HG03521 (cell line): ENCODE measurements at regions not wholly inside any gene's neighbourhood (a gene's known extent, or its start where the extent isn't known, plus 50 kb on each side); places are given as distances from the start of the nearest gene placed in this dataset.

ENCODE experiments used
- ATAC-seq: cut with Tn5 transposase; IDR thresholded peaks from one replicate; pipeline ENCODE4 v1.9.1; 2021; ENCODE audit warnings: mild to moderate bottlenecking, moderate library complexity; ENCODE audit not compliant: unreplicated experiment

DNA sequence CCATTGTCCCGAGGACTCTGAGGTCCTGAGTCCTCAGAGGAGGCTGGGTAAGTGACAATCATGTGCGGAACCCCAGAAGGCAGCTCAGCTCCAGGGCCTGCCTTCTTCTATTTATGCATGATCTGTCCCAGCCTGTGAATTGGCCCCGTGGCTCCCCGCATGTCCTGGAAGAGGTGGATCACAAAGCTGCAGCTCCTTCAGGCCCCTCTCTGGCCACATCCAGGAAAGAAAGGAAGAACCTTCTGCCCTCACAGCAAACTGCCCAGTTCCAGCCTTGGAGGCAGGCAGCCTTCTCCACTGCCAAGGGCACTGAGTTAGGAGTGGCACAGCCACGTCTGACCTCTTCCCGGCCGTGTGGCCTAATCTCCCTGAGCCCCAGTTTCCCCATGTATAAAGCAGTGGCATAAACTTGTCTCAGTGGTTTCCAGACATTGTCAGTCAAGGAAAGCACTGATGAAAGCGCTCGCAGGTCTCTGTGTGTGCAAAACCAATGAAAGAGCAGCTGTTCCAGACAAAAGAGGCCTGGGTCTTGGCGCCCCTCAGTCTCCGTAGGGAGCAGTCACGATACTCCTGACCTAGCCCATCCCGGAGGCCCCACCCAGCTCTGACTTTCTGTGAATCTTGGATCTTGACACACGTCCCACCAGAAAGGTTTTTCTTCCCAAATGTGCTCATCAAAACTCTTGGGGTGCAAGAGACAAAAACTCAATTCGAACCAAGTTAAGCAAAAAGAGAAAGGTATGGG is 497.3 kb downstream of the SHQ1 start:
- no peak for ATAC-seq

DNA sequence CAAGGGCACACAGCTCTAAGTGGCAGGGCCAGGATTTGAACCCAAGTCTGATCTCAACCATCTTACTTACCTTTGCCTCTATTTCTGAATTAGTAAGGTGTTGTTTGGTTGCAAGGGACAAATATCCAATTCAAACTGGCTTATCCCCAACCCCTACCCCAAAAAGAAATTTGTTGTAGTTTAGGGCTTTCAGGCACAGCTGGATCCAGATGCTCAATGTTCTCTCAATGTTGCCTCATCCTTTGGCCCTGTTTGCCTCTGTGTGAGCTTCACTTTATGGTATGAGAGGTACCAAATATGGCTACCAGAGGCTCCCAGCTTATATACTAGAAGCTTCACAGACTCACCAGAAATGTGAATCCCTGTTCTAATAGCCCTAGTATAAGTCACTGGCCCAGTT is 499.9 kb downstream of the SHQ1 start:
- no peak for ATAC-seq

DNA sequence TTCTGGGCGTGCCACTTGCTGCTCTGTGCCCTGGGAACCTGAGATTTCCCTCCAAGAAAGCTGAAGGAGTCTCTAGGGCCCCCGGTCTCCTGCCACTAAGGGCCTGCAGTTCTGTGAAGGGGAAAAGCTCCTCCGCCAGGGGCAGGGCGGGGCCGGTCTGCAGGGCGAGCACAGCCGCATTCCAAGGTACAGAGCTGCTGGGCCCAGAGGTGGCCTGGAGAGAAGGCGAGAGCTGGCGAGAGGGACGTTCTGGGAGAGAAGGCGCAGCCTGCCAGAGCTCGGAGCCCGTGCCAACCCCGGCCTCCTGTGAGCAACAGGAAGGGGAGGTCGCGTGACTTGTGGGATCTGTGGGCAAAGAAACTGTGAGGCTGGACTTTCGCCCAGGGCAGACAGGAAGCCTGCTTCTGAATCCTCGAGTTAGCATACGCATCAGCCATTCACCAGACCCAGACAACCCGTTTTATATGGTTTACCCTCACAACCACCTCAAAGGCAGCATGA is 500.4 kb downstream of the SHQ1 start:
- ATAC-seq = no peak

DNA sequence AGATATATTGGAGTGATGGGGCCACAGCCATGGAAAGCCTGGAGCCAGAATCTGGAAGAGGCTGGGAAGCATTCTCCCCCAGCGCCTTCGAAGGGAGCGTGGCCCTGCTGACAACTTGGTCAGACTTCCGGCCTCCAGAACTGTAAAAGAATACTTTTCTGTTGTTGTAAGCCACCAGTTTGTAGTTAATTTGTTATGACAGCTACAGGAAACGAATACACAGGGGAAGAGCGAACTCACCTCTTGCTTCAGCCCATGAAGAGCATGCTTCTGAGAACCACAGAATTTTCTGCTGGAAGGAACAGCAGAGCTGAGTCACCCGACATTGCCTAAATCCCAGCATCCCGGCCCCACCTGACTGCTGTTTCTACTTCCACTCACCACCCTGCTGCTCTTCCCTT is 501.7 kb downstream of the SHQ1 start:
- no peak for ATAC-seq

DNA sequence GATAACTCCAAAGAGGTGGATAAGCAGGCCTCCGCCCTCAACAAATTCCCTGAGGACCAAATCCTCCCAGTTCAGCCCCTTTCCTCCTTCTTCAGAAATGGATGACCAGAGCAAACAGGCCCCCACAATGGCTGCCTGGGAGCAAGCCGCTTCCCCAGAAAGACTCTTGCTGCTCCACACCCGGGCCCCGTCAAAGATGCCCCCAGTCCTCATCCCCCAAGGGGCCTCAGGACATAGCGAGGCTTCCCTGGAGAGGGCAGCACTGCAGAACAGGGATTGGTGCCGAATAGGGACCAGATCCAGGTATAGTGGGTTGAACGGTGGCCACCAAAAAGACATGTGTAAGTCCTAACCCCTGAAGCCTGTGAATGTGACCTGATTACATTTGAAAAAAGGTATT is 502.3 kb downstream of the SHQ1 start:
- ATAC-seq = no peak

DNA sequence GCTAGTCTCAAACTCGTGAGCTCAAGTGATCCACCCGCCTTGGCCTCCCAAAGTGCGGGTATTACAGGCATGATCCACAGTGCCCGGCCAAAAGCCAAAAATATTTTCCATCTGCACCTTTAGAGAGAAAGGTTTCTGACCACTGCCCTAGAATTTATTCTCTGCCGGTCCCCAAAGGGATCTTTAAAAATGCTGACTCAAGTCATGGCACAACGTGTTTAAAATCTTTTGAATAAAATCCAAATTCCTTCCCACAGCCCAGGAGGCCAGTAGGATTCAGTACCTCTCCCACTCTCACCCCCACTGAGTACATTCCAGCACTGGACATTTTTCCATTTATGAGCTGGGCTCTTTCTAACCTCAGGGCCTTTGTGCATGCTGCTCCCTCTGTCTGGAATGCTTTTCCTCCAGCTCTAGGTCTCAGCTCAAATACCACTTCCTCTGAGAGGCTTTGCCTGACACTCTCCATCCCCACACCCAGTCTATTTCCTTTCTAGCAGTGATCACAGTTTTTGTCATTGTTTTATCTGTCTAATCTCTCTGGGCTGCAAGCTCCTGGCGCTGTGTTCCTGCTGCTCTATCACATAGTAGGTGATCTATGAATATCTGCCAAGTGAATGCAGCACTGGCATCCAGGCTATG is 502.9 kb downstream of the SHQ1 start:
- ATAC-seq = no peak

DNA sequence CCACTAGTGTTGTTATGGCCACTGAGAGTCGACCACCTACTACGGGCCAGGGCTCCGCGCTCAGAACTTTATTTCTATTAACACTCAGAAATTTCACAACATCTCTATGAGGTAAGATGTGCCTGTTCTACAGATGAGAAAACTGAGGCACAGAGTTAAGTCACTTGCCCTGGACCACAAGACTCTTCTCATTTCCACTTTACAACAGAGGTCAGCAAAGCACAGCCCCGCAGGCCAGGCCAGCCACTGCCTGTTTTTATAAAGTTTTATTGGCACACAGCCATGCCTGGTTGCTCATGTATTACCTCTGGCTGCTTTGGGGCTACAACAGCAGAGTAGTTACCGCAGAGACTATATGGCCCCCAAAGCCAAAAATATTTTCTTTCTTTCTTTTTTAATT is 503.6 kb downstream of the SHQ1 start:
- ATAC-seq = no peak

DNA sequence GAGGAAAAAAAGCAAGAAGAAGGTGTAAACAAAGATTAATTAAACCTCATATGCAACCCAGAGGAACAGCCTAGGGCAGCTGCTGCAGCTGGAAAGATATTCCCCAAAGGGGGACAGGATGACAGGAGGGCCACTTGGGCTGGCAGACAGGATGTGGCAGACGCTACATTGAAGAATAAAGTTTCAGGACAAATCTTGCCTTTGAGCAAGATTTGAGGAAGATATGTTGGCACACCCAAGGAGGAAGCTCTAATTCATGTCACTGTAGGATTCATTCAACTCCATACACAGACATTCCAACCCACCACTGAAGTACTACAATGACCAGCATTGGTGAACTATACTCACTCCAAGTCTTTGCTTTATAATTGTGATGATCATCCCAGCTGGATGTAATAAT is 504.0 kb downstream of the SHQ1 start:
- no peak for ATAC-seq

DNA sequence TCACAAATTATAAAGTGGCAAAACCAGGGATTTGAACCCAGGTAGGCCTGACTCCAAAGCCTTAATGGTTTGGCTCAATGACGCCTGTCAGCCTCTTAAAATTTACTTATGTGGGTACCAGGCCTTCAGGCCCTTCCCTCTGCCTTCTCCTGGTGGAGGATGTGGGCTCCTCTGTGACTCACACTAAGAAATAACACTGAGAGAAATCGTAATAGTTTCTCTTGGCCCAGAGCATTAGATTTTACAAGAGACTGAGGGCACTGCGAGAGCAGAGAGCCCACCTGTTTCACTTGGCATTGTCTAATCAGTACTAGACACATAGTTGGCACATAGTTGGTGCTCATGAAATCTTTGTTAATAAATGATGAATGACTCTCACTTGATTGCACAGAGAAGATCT is 505.2 kb downstream of the SHQ1 start:
- no peak for ATAC-seq

DNA sequence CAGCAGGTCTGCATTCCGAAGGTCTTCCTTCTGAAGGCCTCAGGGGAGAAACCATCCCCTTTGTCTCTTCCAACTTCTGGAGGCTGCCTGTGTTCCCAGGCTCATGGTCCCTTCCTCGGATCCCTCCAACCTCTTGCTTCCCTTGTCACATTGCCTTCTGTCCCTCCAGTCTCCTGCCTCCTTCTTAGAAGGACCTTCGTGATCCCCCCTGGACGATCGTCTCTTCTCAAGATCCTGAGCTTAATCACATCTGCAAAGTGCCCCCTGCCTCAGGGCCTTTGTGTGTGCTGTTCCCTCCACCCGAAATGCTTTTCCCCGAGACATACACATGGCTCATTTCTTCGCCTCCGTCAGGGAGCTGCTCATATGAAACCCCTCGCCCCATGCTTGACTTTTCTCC is 505.8 kb downstream of the SHQ1 start:
- no peak for ATAC-seq

DNA sequence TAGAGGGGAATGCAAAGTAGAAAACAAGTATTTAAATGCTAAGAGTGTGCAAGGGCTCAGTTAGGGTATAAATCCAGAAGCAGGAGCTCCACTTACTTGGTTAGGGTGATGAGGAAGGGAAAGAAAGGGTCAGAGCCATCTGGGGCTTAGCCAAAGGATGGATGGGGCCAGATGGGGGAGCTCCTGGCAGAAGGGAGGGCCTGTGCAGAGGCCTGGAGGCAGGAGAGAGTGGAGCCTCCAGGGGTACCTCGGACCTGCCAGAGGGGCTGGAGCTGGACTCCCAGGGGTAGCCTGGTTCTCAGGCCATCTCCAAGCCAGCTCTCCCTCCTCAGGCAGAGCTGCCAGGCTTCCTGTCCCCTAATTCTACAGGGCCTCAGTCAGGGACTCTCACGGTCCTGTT is 506.3 kb downstream of the SHQ1 start:
- no peak for ATAC-seq

DNA sequence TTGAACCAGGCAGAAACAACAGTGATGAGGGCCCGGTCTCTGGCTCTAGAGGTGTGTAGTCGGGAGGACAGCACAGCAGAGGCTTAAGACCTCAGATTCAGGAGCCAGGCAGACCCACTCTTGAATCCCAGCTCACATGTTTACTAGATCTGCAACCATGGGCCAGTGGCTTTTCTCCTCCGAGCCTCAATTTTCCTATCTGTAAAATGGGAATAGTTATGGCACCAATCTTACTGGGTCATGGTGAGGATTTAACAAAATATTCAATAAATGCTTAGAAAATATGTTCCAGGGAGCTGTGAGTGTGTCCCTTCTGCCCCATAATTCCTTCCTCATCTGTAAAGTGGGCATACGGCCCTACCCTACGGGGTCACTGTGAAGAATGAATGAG is 506.9 kb downstream of the SHQ1 start:
- no peak for ATAC-seq

DNA sequence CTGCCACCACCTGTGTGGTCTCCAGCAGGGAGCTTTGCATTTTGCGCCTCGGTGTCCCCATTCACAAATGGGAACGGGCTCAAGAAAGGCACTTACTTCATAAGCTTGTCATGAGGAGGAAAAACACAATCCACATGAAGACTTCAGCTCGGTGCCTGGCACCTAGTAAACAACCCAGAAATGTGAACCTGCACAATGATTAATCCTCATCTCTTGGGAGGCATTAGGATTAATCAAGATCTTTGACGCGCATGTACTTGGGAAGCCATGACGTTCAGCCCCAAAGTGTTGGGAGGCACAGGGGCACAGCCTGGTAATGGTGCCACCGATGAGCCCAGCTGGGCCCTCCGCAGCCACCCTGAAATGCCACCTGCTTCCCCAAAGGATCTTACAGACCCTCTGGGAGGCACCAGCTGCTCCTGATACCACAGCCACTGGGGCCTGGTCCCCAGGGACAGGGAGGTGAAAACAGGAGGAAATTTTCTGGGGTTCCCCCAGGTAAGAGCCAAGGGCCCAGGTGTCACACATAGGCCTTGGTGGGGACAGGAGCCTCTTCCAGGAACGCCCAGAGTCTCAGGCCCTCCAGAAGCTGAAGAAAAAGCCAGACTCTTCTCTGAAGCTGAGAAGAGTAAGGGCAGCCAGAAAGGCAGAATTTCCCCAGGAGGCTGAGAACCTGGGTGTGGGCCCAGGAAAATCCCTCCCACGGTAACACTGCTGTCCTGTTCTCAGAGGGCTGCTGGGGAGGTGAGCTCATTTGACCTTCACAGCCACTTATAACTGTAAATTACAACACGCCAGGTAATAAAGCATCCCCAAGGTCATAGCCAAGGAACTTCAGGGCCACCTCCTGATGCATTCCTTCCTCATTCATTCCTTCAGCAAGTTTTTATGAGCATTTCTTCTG is 507.5 kb downstream of the SHQ1 start:
- no peak for ATAC-seq

DNA sequence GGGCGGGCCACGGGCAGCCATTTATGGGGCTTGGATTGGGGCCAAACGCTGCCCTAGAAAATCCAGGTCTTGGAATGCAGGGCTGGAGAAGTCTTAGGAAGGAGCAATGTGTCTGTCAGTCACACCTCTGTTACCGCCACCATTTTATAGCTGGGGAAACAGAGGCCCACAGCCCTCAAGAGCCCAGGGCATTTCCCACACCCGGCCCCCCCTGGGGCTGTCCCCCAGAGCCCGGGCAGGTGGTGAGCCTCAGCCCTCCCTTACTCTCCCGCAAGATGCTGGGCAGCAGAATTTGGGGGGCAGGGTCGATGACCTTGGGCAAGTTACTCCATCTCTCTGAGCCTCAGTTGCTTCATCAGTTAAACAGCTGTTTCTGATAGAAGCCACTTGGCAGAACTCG is 508.2 kb downstream of the SHQ1 start:
- no peak for ATAC-seq

DNA sequence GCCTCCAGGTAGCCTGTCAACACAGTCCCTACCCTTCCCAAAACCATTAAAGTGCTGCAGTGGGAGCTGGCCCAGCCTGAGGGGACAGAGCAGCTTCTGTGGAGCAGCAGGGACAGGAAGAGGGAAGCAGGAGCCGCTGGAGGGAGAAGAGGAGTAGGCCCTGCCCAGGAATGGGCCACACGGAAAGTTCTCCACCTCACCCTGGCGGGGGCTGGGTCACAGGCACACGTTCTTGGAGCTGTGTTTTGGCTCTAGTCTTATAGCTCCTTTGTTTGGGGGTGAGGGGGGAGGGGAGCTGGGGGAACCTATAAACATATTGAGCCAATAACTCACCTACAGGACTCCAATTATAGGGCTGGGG is 508.6 kb downstream of the SHQ1 start:
- ATAC-seq = no peak

DNA sequence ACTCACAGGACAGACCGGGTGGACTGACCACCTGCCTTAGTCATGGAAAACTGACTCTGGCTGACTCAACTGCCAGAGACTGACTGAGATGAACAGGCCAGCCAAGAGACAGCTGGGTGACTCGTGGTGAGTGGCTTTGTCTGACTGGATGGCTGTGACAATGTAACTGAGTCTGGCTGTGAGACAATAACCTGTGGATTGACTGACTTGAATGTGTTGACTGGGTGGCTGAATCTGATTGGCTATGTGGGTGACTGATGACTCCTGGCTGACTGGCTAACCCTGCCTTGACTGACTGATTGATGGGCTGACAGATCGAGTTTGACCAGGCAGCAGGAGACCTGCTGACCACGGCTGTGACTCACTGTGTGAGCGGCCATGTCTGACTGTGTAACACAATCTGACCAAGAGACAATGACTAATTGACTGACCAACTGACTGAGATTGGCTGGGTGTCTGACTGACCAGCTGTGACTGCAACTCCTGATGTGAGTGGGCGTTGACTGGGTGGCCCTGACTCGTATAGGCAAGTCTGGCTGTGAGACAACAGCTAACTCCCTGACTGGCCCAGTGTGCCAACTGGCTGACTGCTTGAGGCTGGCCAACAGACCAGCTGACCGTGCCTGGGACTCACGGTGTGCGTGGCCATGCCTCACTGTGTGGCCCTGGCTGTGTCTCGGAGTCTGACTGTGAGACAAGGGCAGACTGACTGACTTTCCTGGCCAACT is 509.1 kb downstream of the SHQ1 start:
- no peak for ATAC-seq

DNA sequence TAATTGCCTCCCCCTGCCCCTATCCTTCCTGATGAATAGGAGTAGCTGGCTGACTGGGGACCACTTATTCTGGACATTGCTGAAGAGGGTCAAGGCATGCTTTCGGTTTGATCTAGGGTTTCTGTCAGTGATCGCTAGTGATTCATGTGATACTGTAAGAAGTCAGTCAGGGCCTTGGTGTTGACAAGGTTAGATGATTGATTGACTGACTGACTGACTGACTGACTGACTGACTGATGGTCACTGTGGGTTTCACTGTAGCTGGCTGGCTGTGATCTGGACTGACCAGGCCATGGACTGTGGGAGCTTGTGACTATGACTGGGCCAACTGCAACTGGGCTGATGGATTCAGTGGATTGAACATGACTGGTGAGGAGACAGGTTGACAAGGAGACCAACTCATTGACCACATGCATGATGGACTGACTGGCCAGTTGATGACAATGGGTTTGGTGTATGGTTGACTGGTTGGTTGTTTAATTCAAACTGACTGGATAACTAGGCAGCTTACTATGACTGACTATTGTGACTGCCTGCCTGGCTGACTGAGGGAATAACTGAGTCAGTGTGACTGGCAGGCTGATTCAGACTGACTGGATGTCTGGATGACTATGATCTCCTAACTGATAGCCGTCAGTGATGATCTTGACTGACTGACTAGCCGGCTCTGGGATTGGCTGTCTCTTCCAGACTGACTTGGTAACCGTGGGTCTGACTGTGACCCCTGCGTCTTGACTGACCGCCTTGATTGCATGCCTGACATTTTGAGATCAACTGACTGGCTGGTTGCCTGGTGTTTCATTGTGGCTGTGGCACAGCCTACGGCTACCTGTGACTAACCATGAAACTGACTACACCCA is 509.9 kb downstream of the SHQ1 start:
- no peak for ATAC-seq

DNA sequence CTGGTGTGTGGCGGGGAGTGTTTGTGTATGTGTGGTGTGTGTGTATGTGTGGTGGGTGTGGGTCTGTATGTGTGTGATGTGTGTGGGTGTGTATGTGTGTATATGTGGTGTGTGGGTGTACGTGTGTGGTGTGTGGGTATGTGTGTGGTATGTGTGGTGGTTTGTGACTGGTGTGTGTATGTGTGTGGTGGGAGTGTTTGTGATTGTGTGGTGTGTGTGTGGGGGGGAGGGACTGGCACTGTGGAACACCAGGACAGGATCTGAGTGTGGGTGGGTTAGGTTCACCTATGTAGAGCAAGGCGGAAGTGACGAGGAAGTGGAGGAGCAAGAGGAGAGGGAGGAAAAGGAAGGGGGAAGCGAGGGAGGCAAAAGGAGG is 510.8 kb downstream of the SHQ1 start:
- no peak for ATAC-seq

DNA sequence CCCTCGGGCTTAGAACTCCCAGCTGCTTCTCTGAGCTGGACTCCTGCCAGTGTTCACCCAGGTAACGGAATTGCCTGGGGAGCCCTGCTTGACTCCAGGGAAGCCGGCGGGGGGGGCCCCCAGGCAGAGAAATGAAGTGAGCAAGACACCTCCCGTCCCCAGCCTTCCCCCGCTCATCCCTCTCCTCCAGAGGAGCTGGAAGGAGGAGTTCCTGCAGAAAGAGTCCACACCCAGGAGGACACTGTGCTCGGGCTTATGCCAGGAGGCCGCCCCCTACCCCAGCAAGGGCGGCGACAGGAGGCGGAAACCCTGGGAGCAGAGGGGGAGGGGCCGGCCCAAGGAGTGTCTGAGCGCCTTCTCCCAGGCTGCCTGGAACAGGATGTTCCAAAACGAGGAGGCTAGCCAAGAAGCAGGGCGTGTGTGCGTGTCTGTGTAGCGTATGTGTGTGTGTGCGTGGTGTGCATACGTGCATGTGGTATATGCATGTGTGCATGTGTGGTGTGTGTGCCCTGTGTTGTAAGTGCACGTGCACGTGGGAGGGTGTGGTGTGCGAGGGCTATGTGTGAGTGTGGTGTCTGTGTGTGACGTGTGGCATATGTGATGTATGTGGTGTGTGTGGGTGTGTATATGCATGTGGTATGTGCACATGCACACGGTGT is 511.3 kb downstream of the SHQ1 start:
- ATAC-seq = no peak
